RWPE1 (cell line): ENCODE measurements at regions not wholly inside any gene's neighbourhood (a gene's known extent, or its start where the extent isn't known, plus 50 kb on each side); places are given as distances from the start of the nearest gene placed in this dataset.
"Not testable (repeated sequence)": the region's sequence is repeated elsewhere in the genome, so short reads cannot be mapped to it uniquely, and the experiment has no call there.

Experiments
- CTCF ChIA-PET: fragments of 350-600 bp; sonication (Branson Sonifier 250); formaldehyde crosslinking; extraction: SDS; loops from one replicate; lab custom pipeline; 2021; lab: Yijun Ruan, JAX
- POLR2A ChIA-PET: fragments of 400-600 bp; formaldehyde crosslinking; extraction: SDS; loops from one replicate; lab custom pipeline; 2020; ENCODE audit warnings: antibody characterized with exemption; ENCODE audit not compliant: low non-redundant PET; lab: Yijun Ruan, JAX
- DNase-seq: peaks from one replicate; pipeline ENCODE4 v3.0.0; 2012; ENCODE audit warnings: low spot score
- H3K27ac ChIP-seq: fragments of 450-650 bp; 2 replicates; pipeline ENCODE4 v1.5.1; 2017
- CTCF ChIP-seq: fragments of 450-650 bp; conservative IDR thresholded peaks from 2 replicates; pipeline ENCODE4 v1.5.1; 2017; ENCODE audit warnings: low read depth, mild to moderate bottlenecking

DNA sequence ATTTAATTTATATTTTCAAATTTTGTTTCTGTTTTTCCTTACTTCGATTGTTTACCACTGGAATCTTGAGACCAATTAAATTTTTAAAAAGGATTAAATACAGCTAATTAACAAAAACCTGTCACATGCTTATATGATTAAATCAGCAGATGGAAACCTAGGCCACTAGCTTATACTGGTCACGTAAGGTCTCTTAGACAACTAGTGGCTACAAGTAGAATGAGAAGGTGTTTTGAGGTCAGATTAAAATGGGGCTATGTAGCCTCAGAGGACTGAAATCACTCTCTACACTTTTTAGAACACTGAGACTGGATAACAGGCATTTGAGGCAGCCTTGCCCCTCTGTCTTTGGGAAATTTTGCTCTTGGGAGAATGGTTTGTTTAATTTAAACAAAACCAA is 246.5 kb upstream of the ONECUT1 start:
- CTCF ChIA-PET, result no interaction called here
- POLR2A ChIA-PET, result no interaction called here
- DNase-seq, result no peak
- no peak for TF ChIP-seq CTCF
- H3K27ac ChIP-seq, result no peak overlapping the region

GRCh38 chr15:53034767-53035245 is 244.7 kb upstream of the ONECUT1 start:
- POLR2A ChIA-PET, result no interaction called here
- no peak overlapping the region for H3K27ac ChIP-seq
- CTCF ChIA-PET, result no interaction called here
- no peak for TF ChIP-seq CTCF
- no peak for DNase-seq

GRCh38 chr15:53033709-53034108 is 243.6 kb upstream of the ONECUT1 start:
- CTCF ChIA-PET, result no interaction called here
- no peak overlapping the region for H3K27ac ChIP-seq
- no peak for TF ChIP-seq CTCF
- DNase-seq, result no peak
- POLR2A ChIA-PET, result no interaction called here

GRCh38 chr15:53031469-53031868 is 241.3 kb upstream of the ONECUT1 start:
- no peak for TF ChIP-seq CTCF
- ChIA-PET POLR2A (no interaction called here), CTCF (no interaction called here)
- H3K27ac ChIP-seq, result no peak overlapping the region
- no peak for DNase-seq

GRCh38 chr15:53022788-53023187 is 232.7 kb upstream of the ONECUT1 start:
- DNase-seq, result no peak
- POLR2A ChIA-PET, result no interaction called here

DNA sequence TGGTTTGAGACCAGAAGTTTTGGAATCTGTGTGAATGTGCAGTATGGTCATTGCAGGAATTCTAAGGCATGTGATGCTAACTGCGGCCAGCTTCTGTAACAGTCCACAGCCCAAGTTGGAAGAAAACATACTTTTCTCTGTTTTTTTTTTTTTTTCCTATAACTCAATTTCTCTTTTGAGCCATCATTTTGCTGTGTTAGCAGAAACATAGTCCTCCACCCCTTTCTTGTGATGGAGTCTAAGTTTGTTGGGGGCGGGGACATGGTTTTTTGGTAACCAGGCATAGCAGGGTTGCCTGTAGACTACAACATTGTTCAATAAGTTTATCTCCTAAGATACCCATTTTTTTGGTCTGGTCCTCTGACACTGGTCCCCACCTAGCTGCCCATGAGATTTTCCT is 223.2 kb upstream of the ONECUT1 start:
- ChIA-PET CTCF (no interaction called here), POLR2A (no interaction called here)
- H3K27ac ChIP-seq, result no peak overlapping the region

More at GRCh38 chr15:53022788-53023187, 232.7 kb upstream of the ONECUT1 start:
- CTCF ChIA-PET, result interaction anchor here (0.6 kb wide), 1 partner anchor 69 kb away, joined by 4 read pairs; no protein-coding TSS in a partner anchor
- no peak overlapping the region for H3K27ac ChIP-seq
- TF ChIP-seq CTCF, result no peak

GRCh38 chr15:53011779-53012178 is 221.6 kb upstream of the ONECUT1 start:
- POLR2A ChIA-PET, CTCF ChIA-PET, H3K27ac ChIP-seq, DNase-seq: not testable (repeated sequence)

More for the DNA sequence above, 223.2 kb upstream of the ONECUT1 start:
- DNase-seq, result no peak
- no peak for TF ChIP-seq CTCF
